H1 (cell line): ENCODE measurements at regions not wholly inside any gene's neighbourhood (a gene's known extent, or its start where the extent isn't known, plus 50 kb on each side); places are given as distances from the start of the nearest gene placed in this dataset.

Source experiments
- CTCF ChIA-PET: fragments of 300-600 bp; sonication (Branson Sonifier 250); formaldehyde crosslinking; loops from one replicate; lab custom pipeline; 2021; ENCODE audit not compliant: partially characterized antibody; lab: Charles Lee
- POLR2A ChIA-PET: fragments of 300-600 bp; sonication (Branson Sonifier 250); formaldehyde crosslinking; loops from one replicate; lab custom pipeline; 2021; ENCODE audit warnings: inconsistent platforms; ENCODE audit not compliant: partially characterized antibody; lab: Charles Lee
- DNase-seq, 2 experiments: peaks; one replicate each; pipeline versions ENCODE4 v3.0.0 to v3.0.0-alpha.2; 2010 to 2022; ENCODE audit warnings: low spot score in 2 of 2, low read depth in 1 of 2, mixed read lengths in 1 of 2
- FAIRE-seq: peaks from 2 replicates; lab custom pipeline; 2011; peaks lifted over from hg19 to GRCh38; lab: Jason Lieb, UNC
- H2AFZ ChIP-seq: 2 replicates; pipeline ENCODE4 v1.8.1; 2012; ENCODE audit warnings: low read length, inconsistent platforms
- H2AK5ac ChIP-seq: 2 replicates; pipeline ENCODE4 v1.6.1; 2013; ENCODE audit warnings: low read depth, low read length
- H2BK120ac ChIP-seq: replicated peaks from 2 replicates; pipeline ENCODE3; 2013; ENCODE audit warnings: low read depth, low read length, inconsistent platforms
- H2BK12ac ChIP-seq: 2 replicates; pipeline ENCODE4 v1.6.1; 2013; ENCODE audit warnings: low read depth, low read length
- H2BK15ac ChIP-seq: 2 replicates; pipeline ENCODE4 v1.6.1; 2013; ENCODE audit warnings: low read length
- H2BK20ac ChIP-seq: 2 replicates; pipeline ENCODE4 v1.6.1; 2013; ENCODE audit warnings: low read length
- H2BK5ac ChIP-seq: 2 replicates; pipeline ENCODE4 v1.6.1; 2013; ENCODE audit warnings: low read depth, low read length
- H3K14ac ChIP-seq: 2 replicates; pipeline ENCODE4 v1.6.1; 2013; ENCODE audit warnings: inconsistent platforms; ENCODE audit not compliant: insufficient read length
- H3K18ac ChIP-seq: 2 replicates; pipeline ENCODE4 v1.6.1; 2013; ENCODE audit warnings: low read length; ENCODE audit errors: extremely low read depth
- H3K23ac ChIP-seq: 2 replicates; pipeline ENCODE4 v1.6.1; 2013; ENCODE audit warnings: inconsistent platforms; ENCODE audit not compliant: insufficient read length
- H3K23me2 ChIP-seq: 2 replicates; pipeline ENCODE4 v1.6.1; 2013; ENCODE audit warnings: low read depth, low read length
- H3K27ac ChIP-seq: 2 replicates; pipeline ENCODE4 v1.6.1; 2011; ENCODE audit warnings: low read depth, low read length, inconsistent platforms
- H3K27me3 ChIP-seq, 4 experiments: replicated peaks in 1 of 4; 1 replicate in 1 of 4; 2 replicates in 3 of 4; pipeline versions ENCODE4 v1.6.1 to v1.8.1; 2011 to 2013; ENCODE audit warnings: low read length in 3 of 4, mild to moderate bottlenecking in 3 of 4, inconsistent platforms in 2 of 4, mixed read lengths in 2 of 4, moderate library complexity in 1 of 4; ENCODE audit not compliant: control insufficient read depth in 3 of 4, insufficient read depth in 3 of 4; ENCODE audit errors: extremely low read depth in 1 of 4
- H3K36me3 ChIP-seq, 4 experiments: 2 replicates each; pipeline versions ENCODE4 v1.6.1 to v1.8.1; 2011 to 2013; ENCODE audit warnings: mild to moderate bottlenecking in 4 of 4, low read length in 3 of 4, moderate library complexity in 2 of 4, control low read depth in 1 of 4, inconsistent platforms in 1 of 4; ENCODE audit not compliant: insufficient read depth in 4 of 4, control insufficient read depth in 2 of 4
- H3K4ac ChIP-seq: replicated peaks from 2 replicates; pipeline ENCODE3; 2013; ENCODE audit warnings: low read length, low read depth, mixed read lengths, inconsistent platforms; ENCODE audit not compliant: insufficient read length
- H3K4me1 ChIP-seq, 4 experiments: replicated peaks in 1 of 4; 1 replicate in 1 of 4; 2 replicates in 3 of 4; pipeline versions ENCODE4 v1.6.1 to v1.8.1; 2011 to 2013; ENCODE audit warnings: low read length in 3 of 4, inconsistent platforms in 2 of 4, mixed read lengths in 1 of 4; ENCODE audit not compliant: insufficient read depth in 4 of 4, control insufficient read depth in 3 of 4
- H3K4me2 ChIP-seq, 2 experiments: 2 replicates each; pipeline versions ENCODE4 v1.6.1 to v1.8.1; 2011 to 2013; ENCODE audit warnings: low read depth in 2 of 2, low read length in 2 of 2, control low read depth in 1 of 2, inconsistent platforms in 1 of 2, mild to moderate bottlenecking in 1 of 2; ENCODE audit not compliant: insufficient read depth in 1 of 2
- H3K4me3 ChIP-seq, 4 experiments: fragments of 200-600, 300-600 bp in 1 of 4; sonication (generic), shearing (Covaris generic), sonication (Bioruptor Twin) in 1 of 4; 2 replicates each; pipeline versions ENCODE4 v1.5.1 to v1.8.1; 2011 to 2016; ENCODE audit warnings: low read length in 4 of 4, low read depth in 3 of 4, control low read depth in 2 of 4, inconsistent platforms in 2 of 4, mild to moderate bottlenecking in 2 of 4, mixed read lengths in 1 of 4, moderate library complexity in 1 of 4; ENCODE audit not compliant: insufficient read depth in 2 of 4; ENCODE audit errors: extremely low read depth in 1 of 4
- H3K56ac ChIP-seq: replicated peaks from 2 replicates; pipeline ENCODE3; 2013; ENCODE audit warnings: low read depth, mild to moderate bottlenecking, mixed read lengths, low read length, inconsistent platforms; ENCODE audit not compliant: insufficient read length
- H3K79me1 ChIP-seq: 2 replicates; pipeline ENCODE4 v1.6.1; 2013; ENCODE audit warnings: low read depth, low read length, control low read depth
- H3K79me2 ChIP-seq, 2 experiments: 2 replicates each; pipeline versions ENCODE4 v1.6.1 to v1.8.1; 2012 to 2013; ENCODE audit warnings: low read length in 2 of 2, mild to moderate bottlenecking in 2 of 2, inconsistent platforms in 1 of 2; ENCODE audit not compliant: insufficient read depth in 2 of 2, control insufficient read depth in 1 of 2
- H3K9ac ChIP-seq, 4 experiments: replicated peaks in 1 of 4; 1 replicate in 1 of 4; 2 replicates in 3 of 4; pipeline versions ENCODE4 v1.6.1 to v1.8.1; 2011 to 2013; ENCODE audit warnings: low read depth in 3 of 4, low read length in 3 of 4, control low read depth in 2 of 4, mild to moderate bottlenecking in 2 of 4, moderate library complexity in 2 of 4, inconsistent platforms in 1 of 4; ENCODE audit errors: extremely low read depth in 1 of 4
- H3K9me3 ChIP-seq, 2 experiments: 2 replicates each; pipeline versions ENCODE4 v1.6.1 to v1.8.1; 2012 to 2013; ENCODE audit warnings: mild to moderate bottlenecking in 2 of 2, moderate library complexity in 2 of 2, control low read depth in 1 of 2, inconsistent platforms in 1 of 2, low read depth in 1 of 2, low read length in 1 of 2, mixed read lengths in 1 of 2; ENCODE audit not compliant: insufficient read depth in 2 of 2
- H4K20me1 ChIP-seq, 2 experiments: replicated peaks in 1 of 2; 2 replicates each; pipeline versions ENCODE3 to v1.8.1; 2011 to 2013; ENCODE audit warnings: inconsistent platforms in 2 of 2, low read length in 2 of 2, mild to moderate bottlenecking in 1 of 2; ENCODE audit not compliant: insufficient read depth in 2 of 2, control insufficient read depth in 1 of 2
- H4K5ac ChIP-seq: 2 replicates; pipeline ENCODE4 v1.6.1; 2013; ENCODE audit warnings: low read length, low read depth, mixed read lengths, inconsistent platforms; ENCODE audit not compliant: insufficient read length
- H4K8ac ChIP-seq: 2 replicates; pipeline ENCODE4 v1.8.0; 2013; ENCODE audit warnings: mild to moderate bottlenecking, moderate library complexity, low read length, inconsistent platforms; ENCODE audit not compliant: insufficient read depth; ENCODE audit errors: extremely low read depth
- H4K91ac ChIP-seq: replicated peaks from 2 replicates; pipeline ENCODE3; 2013; ENCODE audit warnings: low read length, mixed read lengths, inconsistent platforms; ENCODE audit not compliant: insufficient read length
- CEBPB ChIP-seq: IDR thresholded peaks from 2 replicates; pipeline ENCODE4 v1.6.1; 2012; ENCODE audit warnings: low read depth, low read length
- CTBP2 ChIP-seq: IDR thresholded peaks from 2 replicates; pipeline ENCODE4 v1.7.0; 2011; ENCODE audit warnings: borderline replicate concordance, mild to moderate bottlenecking, moderate library complexity, mixed read lengths, low read length; ENCODE audit not compliant: insufficient read depth, insufficient read length
- GABPA ChIP-seq: IDR thresholded peaks from 2 replicates; pipeline ENCODE4 v1.6.1; 2011; ENCODE audit warnings: mild to moderate bottlenecking, low read length, moderate library complexity, borderline replicate concordance; ENCODE audit not compliant: insufficient read depth
- GTF2F1 ChIP-seq: IDR thresholded peaks from 2 replicates; pipeline ENCODE4 v1.6.1; 2012; ENCODE audit warnings: low read depth, low read length, improper control_type of control experiment, borderline replicate concordance
- NRF1 ChIP-seq: IDR thresholded peaks from 2 replicates; pipeline ENCODE4 v1.6.1; 2011; ENCODE audit warnings: mild to moderate bottlenecking, low read depth, low read length, improper control_type of control experiment
- POLR2A ChIP-seq, 2 experiments: IDR thresholded peaks; 1 replicate in 1 of 2; 2 replicates in 1 of 2; pipeline ENCODE4 v1.6.1; 2011; ENCODE audit warnings: low read depth in 2 of 2, low read length in 2 of 2, mild to moderate bottlenecking in 2 of 2; ENCODE audit errors: control extremely low read depth in 1 of 2
- POLR2AphosphoS5 ChIP-seq: IDR thresholded peaks from 2 replicates; pipeline ENCODE4 v1.6.1; 2011; ENCODE audit warnings: low read depth, low read length
- RBBP5 ChIP-seq: IDR thresholded peaks from 2 replicates; pipeline ENCODE4 v1.7.1; 2012; ENCODE audit warnings: low read depth, mild to moderate bottlenecking, inconsistent platforms, low read length, moderate library complexity, borderline replicate concordance
- RFX5 ChIP-seq: IDR thresholded peaks from 2 replicates; pipeline ENCODE4 v1.6.1; 2011; ENCODE audit warnings: low read depth, low read length, improper control_type of control experiment, borderline replicate concordance
- SAP30 ChIP-seq: fragments of 300-600 bp; sonication (generic); IDR thresholded peaks from 2 replicates; pipeline ENCODE4 v1.7.1; 2012; ENCODE audit warnings: low read length, moderate library complexity, mild to moderate bottlenecking, inconsistent platforms; ENCODE audit not compliant: insufficient read depth, insufficient replicate concordance
- TAF7 ChIP-seq: optimal IDR thresholded peaks from 2 replicates; pipeline ENCODE3; 2011; ENCODE audit warnings: low read depth, mild to moderate bottlenecking, inconsistent platforms, low read length, moderate library complexity, borderline replicate concordance
- TCF12 ChIP-seq: IDR thresholded peaks from 2 replicates; pipeline ENCODE4 v1.6.1; 2011; ENCODE audit warnings: low read depth, mild to moderate bottlenecking, low read length
- WGBS, 2 experiments: shearing (Covaris generic) in 1 of 2; methylation state at CpG; one replicate each; pipeline versions ENCODE4 v1.1.6 to v1.1.7; 2013 to 2015; ENCODE audit warnings: low lambda C conversion rate in 2 of 2, mixed read lengths in 2 of 2, inconsistent platforms in 1 of 2, low coverage in 1 of 2, missing lambda C conversion rate in 1 of 2; ENCODE audit not compliant: insufficient replicate concordance in 2 of 2, insufficient coverage in 1 of 2, insufficient read length in 1 of 2; ENCODE audit errors: extremely low coverage in 1 of 2, missing lambda C conversion rate in 1 of 2; 5-methylcytosine and 5-hydroxymethylcytosine counted together

GRCh38 chr7:152572101-152572500 lies 103.8 kb downstream of the XRCC2 start:
- 93% methylated on average over 5 of the region's 5 CpGs; no CpG with 5 or more reads in 1 of the 2 experiments for WGBS, 2 experiments

More at GRCh38 chr7:152572101-152572500, 103.8 kb downstream of the XRCC2 start:
- Histone ChIP-seq H2AFZ (no peak overlapping the region), H3K4ac (no peak overlapping the region), H3K23me2 (no peaks in the 10 kb centered on the region; the same call in 1 of the 2 replicates), H4K5ac (no peak overlapping the region), H3K56ac (no peak overlapping the region), H3K9me3 (no peaks in the 10 kb centered on the region), H2BK12ac (no peak overlapping the region), H2BK5ac (no peak overlapping the region), H3K36me3 (no peaks in the 10 kb centered on the region), H3K4me3 (no peak overlapping the region), H3K27me3 (no peaks in the 10 kb centered on the region), H2BK15ac (no peak overlapping the region), H3K18ac (no peak overlapping the region), H3K79me1 (no peaks in the 10 kb centered on the region), H4K8ac (no peak overlapping the region)
- no peak for FAIRE-seq
- TF ChIP-seq POLR2AphosphoS5 (no peak), NRF1 (no peak), POLR2A (IDR thresholded peaks at IDR 0.05; ENCODE audit: control extremely low read depth in 1 of 2, low read depth in 2 of 2, low read length in 2 of 2) (no peak), TCF12 (no peak), CEBPB (no peak), RFX5 (no peak), RBBP5 (no peak), CTBP2 (no peak), SAP30 (no peak), GTF2F1 (no peak), TAF7 (no peak), GABPA (no peak)
- TF ChIP-seq, all 59 proteins: peak for 0
- Histone ChIP-seq H3K14ac (no peak overlapping the region), H3K27ac (no peak overlapping the region), H3K4me1 (0 out of 7 replicates have a peak, but pooled peaks cover 0 to 3% (median 0%) of the 10 kb centered on the region in 4 experiments), H3K23ac (no peak overlapping the region), H3K4me2 (no peak overlapping the region), H3K9ac (no peak overlapping the region), H2AK5ac (no peak overlapping the region), H4K91ac (no peak overlapping the region), H2BK120ac (no peak overlapping the region), H4K20me1 (no peaks in the 10 kb centered on the region), H3K79me2 (no peaks in the 10 kb centered on the region), H2BK20ac (no peak overlapping the region)
- no peak for DNase-seq
- ChIA-PET CTCF (interaction anchor here (0.9 kb wide), 1 partner anchor 12 kb away, joined by 3 read pairs; no protein-coding TSS in a partner anchor), POLR2A (interaction anchor here (0.6 kb wide), 1 partner anchor 106 kb away, joined by 3 read pairs; no protein-coding TSS in a partner anchor)
